Activated CD8-positive, alpha-beta T cell treated with anti-CD3 and anti-CD28 coated beads for 36 hours (primary cell): ENCODE measurements at regions not wholly inside any gene's neighbourhood (a gene's known extent, or its start where the extent isn't known, plus 50 kb on each side); places are given as distances from the start of the nearest gene placed in this dataset.

Experiments
- ATAC-seq: fragments of 200-7000 bp; cut with Tn5 transposase; one replicate; pipeline ENCODE4 v1.10.0; 2021; ENCODE audit warnings: mild to moderate bottlenecking, moderate library complexity
- CTCF ChIA-PET: fragments of 350-600 bp; sonication (Branson Sonifier 250); formaldehyde crosslinking; loops from one replicate; lab custom pipeline; 2021; ENCODE audit warnings: antibody characterized with exemption; lab: Charles Lee
- POLR2A ChIA-PET: fragments of 350-600 bp; sonication (Branson Sonifier 250); formaldehyde crosslinking; loops from one replicate; lab custom pipeline; 2021; ENCODE audit warnings: antibody characterized with exemption; lab: Charles Lee
- DNase-seq: peaks from one replicate; pipeline ENCODE4 v3.0.0-alpha.2; 2020
- H3K27ac Mint-ChIP-seq: one replicate; pipeline ENCODE4 v1.8.0; 2021; ENCODE audit warnings: mild to moderate bottlenecking, mixed read lengths
- H3K27me3 Mint-ChIP-seq: one replicate; pipeline ENCODE4 v1.8.0; 2021; ENCODE audit warnings: mixed read lengths
- H3K36me3 Mint-ChIP-seq: one replicate; pipeline ENCODE4 v1.8.0; 2021; ENCODE audit warnings: low read depth, mixed read lengths
- H3K4me1 Mint-ChIP-seq: one replicate; pipeline ENCODE4 v1.8.0; 2021; ENCODE audit warnings: low read depth, mixed read lengths
- H3K4me3 Mint-ChIP-seq: one replicate; pipeline ENCODE4 v1.8.0; 2021; ENCODE audit warnings: mild to moderate bottlenecking, moderate library complexity, mixed read lengths
- H3K9me3 Mint-ChIP-seq: one replicate; pipeline ENCODE4 v1.8.0; 2021; ENCODE audit warnings: mixed read lengths
- CTCF ChIP-seq: fragments of 200-600 bp; IDR thresholded peaks from one replicate; pipeline ENCODE4 v1.8.0; 2022; ENCODE audit warnings: antibody characterized with exemption, mild to moderate bottlenecking
- intact Hi-C: fragments of 100-400 bp; cut with micrococcal nuclease; formaldehyde crosslinking; loops from one replicate; pipeline ENCODE4 v1.10.0; 2022

GRCh38 chr20:54874718-54875117 lies 399.3 kb downstream of the DOK5 start:
- TF ChIP-seq CTCF = no peak
- no peaks in the 10 kb centered on the region for H3K27me3 Mint-ChIP-seq
- no peaks in the 10 kb centered on the region for H3K9me3 Mint-ChIP-seq
- no peak overlapping the region for H3K27ac Mint-ChIP-seq
- H3K4me1 Mint-ChIP-seq = no peaks in the 10 kb centered on the region
- no peaks in the 10 kb centered on the region for H3K36me3 Mint-ChIP-seq
- no peak overlapping the region for H3K4me3 Mint-ChIP-seq
- intact Hi-C loops = no loop called here
- CTCF ChIA-PET = no interaction called here
- POLR2A ChIA-PET = no interaction called here
- no peak for DNase-seq
- ATAC-seq = no peak

- Mint-ChIP-seq H3K27ac (no peak overlapping the region), H3K4me1 (no peaks in the 10 kb centered on the region), H3K27me3 (no peaks in the 10 kb centered on the region), H3K9me3 (no peaks in the 10 kb centered on the region), H3K36me3 (no peaks in the 10 kb centered on the region), H3K4me3 (no peak overlapping the region)
- POLR2A ChIA-PET = no interaction called here
- DNase-seq = no peak
- CTCF ChIA-PET = no interaction called here
- intact Hi-C loops = no loop called here
- TF ChIP-seq CTCF = no peak
- ATAC-seq = no peak
Measured at GRCh38 chr20:54872440-54872839, 397.0 kb downstream of the DOK5 start.

- DNase-seq = no peak
- H3K36me3 Mint-ChIP-seq = no peaks in the 10 kb centered on the region
- H3K9me3 Mint-ChIP-seq = no peaks in the 10 kb centered on the region
- no peak for ATAC-seq
- ChIA-PET POLR2A (no interaction called here), CTCF (no interaction called here)
- TF ChIP-seq CTCF = no peak
- H3K27me3 Mint-ChIP-seq = no peaks in the 10 kb centered on the region
- H3K4me3 Mint-ChIP-seq = no peak overlapping the region
- intact Hi-C loops = no loop called here
- H3K27ac Mint-ChIP-seq = no peak overlapping the region
- no peaks in the 10 kb centered on the region for H3K4me1 Mint-ChIP-seq
Measured at GRCh38 chr20:54869765-54870164, 394.4 kb downstream of the DOK5 start.

- intact Hi-C loops = no loop called here
- DNase-seq (no peak), ATAC-seq (no peak)
- H3K36me3 Mint-ChIP-seq = no peaks in the 10 kb centered on the region
- CTCF ChIA-PET = no interaction called here
- H3K4me3 Mint-ChIP-seq = no peak overlapping the region
- POLR2A ChIA-PET = no interaction called here
- TF ChIP-seq CTCF = no peak
- no peak overlapping the region for H3K27ac Mint-ChIP-seq
- H3K4me1 Mint-ChIP-seq = no peaks in the 10 kb centered on the region
- no peaks in the 10 kb centered on the region for H3K27me3 Mint-ChIP-seq
- H3K9me3 Mint-ChIP-seq = no peaks in the 10 kb centered on the region
Measured at GRCh38 chr20:54865273-54865672, 389.9 kb downstream of the DOK5 start.

- DNase-seq (no peak), ATAC-seq (no peak)
- ChIA-PET CTCF (no interaction called here), POLR2A (no interaction called here)
- Mint-ChIP-seq H3K9me3 (peaks cover 10% of the 10 kb centered on the region), H3K4me1 (no peaks in the 10 kb centered on the region), H3K27ac (no peak overlapping the region), H3K4me3 (no peak overlapping the region), H3K36me3 (no peaks in the 10 kb centered on the region), H3K27me3 (no peaks in the 10 kb centered on the region)
- no peak for TF ChIP-seq CTCF
- intact Hi-C loops = no loop called here
Measured at GRCh38 chr20:54860716-54861115, 385.3 kb downstream of the DOK5 start.
